HG03432 (cell line): ENCODE measurements at regions not wholly inside any gene's neighbourhood (a gene's known extent, or its start where the extent isn't known, plus 50 kb on each side); places are given as distances from the start of the nearest gene placed in this dataset.

Source experiments
- ATAC-seq: cut with Tn5 transposase; IDR thresholded peaks from one replicate; pipeline ENCODE4 v1.9.1; 2021; ENCODE audit warnings: mild to moderate bottlenecking, moderate library complexity; ENCODE audit not compliant: unreplicated experiment

GRCh38 chr21:16842696-16843035 is 670.2 kb upstream of the CXADR start:
- no peak for ATAC-seq

- ATAC-seq: no peak
Measured at GRCh38 chr21:16847211-16847610, 665.6 kb upstream of the CXADR start.

GRCh38 chr21:16851054-16851453 is 661.8 kb upstream of the CXADR start:
- no peak for ATAC-seq

- ATAC-seq: no peak
Measured at GRCh38 chr21:16855164-16855667, 657.6 kb upstream of the CXADR start.

GRCh38 chr21:16863362-16863905 is 649.4 kb upstream of the CXADR start:
- ATAC-seq: no peak

GRCh38 chr21:16863908-16864307 is 648.9 kb upstream of the CXADR start:
- ATAC-seq: no peak

- no peak for ATAC-seq
Measured at GRCh38 chr21:16865632-16866031, 647.2 kb upstream of the CXADR start.

- no peak for ATAC-seq
Measured at GRCh38 chr21:16866851-16867250, 646.0 kb upstream of the CXADR start.

GRCh38 chr21:16870103-16870502 is 642.7 kb upstream of the CXADR start:
- no peak for ATAC-seq

- ATAC-seq: no peak
Measured at GRCh38 chr21:16872616-16873015, 640.2 kb upstream of the CXADR start.

GRCh38 chr21:16873176-16873575 is 639.7 kb upstream of the CXADR start:
- no peak for ATAC-seq

GRCh38 chr21:16873596-16873995 is 639.2 kb upstream of the CXADR start:
- no peak for ATAC-seq

- no peak for ATAC-seq
Measured at GRCh38 chr21:16879479-16879878, 633.4 kb upstream of the CXADR start.

- ATAC-seq: no peak
Measured at GRCh38 chr21:16891821-16892220, 621.0 kb upstream of the CXADR start.

GRCh38 chr21:16900685-16901084 is 612.2 kb upstream of the CXADR start:
- no peak for ATAC-seq

- ATAC-seq: no peak
Measured at GRCh38 chr21:16908077-16908476, 604.8 kb upstream of the CXADR start.

- no peak for ATAC-seq
Measured at GRCh38 chr21:16910435-16911165, 602.2 kb upstream of the CXADR start.

- no peak for ATAC-seq
Measured at GRCh38 chr21:16911166-16911607, 601.7 kb upstream of the CXADR start.

- ATAC-seq: no peak
Measured at GRCh38 chr21:16912075-16912474, 600.8 kb upstream of the CXADR start.

- no peak for ATAC-seq
Measured at GRCh38 chr21:16913010-16913409, 599.8 kb upstream of the CXADR start.

GRCh38 chr21:16928439-16928838 is 584.4 kb upstream of the CXADR start:
- ATAC-seq: no peak

GRCh38 chr21:16932314-16932713 is 580.5 kb upstream of the CXADR start:
- no peak for ATAC-seq

GRCh38 chr21:16942703-16943102 is 570.1 kb upstream of the CXADR start:
- no peak for ATAC-seq
